ENCODE measurements at regions not wholly inside any gene's neighbourhood (a gene's known extent, or its start where the extent isn't known, plus 50 kb on each side); places are given as distances from the start of the nearest gene placed in this dataset.

DNA sequence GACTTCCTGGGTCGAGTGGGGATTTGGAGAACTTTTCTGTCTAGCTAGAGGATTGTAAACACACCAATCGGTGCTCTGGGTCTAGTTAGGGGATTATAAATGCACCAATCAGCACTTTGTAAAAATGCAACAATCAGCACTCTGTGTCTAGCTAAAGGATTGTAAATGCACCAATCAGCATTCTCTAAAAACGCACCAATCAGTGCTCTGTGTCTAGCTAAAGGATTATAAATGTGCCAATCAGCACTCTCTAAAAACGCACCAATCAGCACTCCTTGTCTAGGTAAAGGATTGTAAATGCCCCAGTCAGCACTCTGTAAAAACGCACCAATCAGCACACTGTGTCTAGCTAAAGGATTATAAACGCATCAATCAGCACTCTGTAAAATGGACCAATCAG lies 209.0 kb upstream of the SLC35B3 start:
- DNase-seq (ENCODE audit: low read depth, low spot score) (no peak), ATAC-seq (no peak)
- H3K36me3 ChIP-seq (ENCODE audit: control insufficient read depth, insufficient read depth, low read length) = no peaks in the 10 kb centered on the region
- TF ChIP-seq, protein P1, sequence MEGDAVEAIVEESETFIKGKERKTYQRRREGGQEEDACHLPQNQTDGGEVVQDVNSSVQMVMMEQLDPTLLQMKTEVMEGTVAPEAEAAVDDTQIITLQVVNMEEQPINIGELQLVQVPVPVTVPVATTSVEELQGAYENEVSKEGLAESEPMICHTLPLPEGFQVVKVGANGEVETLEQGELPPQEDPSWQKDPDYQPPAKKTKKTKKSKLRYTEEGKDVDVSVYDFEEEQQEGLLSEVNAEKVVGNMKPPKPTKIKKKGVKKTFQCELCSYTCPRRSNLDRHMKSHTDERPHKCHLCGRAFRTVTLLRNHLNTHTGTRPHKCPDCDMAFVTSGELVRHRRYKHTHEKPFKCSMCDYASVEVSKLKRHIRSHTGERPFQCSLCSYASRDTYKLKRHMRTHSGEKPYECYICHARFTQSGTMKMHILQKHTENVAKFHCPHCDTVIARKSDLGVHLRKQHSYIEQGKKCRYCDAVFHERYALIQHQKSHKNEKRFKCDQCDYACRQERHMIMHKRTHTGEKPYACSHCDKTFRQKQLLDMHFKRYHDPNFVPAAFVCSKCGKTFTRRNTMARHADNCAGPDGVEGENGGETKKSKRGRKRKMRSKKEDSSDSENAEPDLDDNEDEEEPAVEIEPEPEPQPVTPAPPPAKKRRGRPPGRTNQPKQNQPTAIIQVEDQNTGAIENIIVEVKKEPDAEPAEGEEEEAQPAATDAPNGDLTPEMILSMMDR (IDR thresholded peaks at IDR 0.05) = no peak
- TF ChIP-seq TCF7L2 (IDR thresholded peaks at IDR 0.05; ENCODE audit: low read depth, low read length) = no peak
- TF ChIP-seq SIN3A (IDR thresholded peaks at IDR 0.05; ENCODE audit: borderline replicate concordance, insufficient read depth, low read depth, low read length) = no peak
- TF ChIP-seq, protein P2, sequence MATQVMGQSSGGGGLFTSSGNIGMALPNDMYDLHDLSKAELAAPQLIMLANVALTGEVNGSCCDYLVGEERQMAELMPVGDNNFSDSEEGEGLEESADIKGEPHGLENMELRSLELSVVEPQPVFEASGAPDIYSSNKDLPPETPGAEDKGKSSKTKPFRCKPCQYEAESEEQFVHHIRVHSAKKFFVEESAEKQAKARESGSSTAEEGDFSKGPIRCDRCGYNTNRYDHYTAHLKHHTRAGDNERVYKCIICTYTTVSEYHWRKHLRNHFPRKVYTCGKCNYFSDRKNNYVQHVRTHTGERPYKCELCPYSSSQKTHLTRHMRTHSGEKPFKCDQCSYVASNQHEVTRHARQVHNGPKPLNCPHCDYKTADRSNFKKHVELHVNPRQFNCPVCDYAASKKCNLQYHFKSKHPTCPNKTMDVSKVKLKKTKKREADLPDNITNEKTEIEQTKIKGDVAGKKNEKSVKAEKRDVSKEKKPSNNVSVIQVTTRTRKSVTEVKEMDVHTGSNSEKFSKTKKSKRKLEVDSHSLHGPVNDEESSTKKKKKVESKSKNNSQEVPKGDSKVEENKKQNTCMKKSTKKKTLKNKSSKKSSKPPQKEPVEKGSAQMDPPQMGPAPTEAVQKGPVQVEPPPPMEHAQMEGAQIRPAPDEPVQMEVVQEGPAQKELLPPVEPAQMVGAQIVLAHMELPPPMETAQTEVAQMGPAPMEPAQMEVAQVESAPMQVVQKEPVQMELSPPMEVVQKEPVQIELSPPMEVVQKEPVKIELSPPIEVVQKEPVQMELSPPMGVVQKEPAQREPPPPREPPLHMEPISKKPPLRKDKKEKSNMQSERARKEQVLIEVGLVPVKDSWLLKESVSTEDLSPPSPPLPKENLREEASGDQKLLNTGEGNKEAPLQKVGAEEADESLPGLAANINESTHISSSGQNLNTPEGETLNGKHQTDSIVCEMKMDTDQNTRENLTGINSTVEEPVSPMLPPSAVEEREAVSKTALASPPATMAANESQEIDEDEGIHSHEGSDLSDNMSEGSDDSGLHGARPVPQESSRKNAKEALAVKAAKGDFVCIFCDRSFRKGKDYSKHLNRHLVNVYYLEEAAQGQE (IDR thresholded peaks at IDR 0.05; ENCODE audit: insufficient read depth in 1 of 2, low read depth in 2 of 2, low read length in 1 of 2) = no peak
- TF ChIP-seq POLR2AphosphoS5 (IDR thresholded peaks at IDR 0.05; ENCODE audit: low read depth, low read length) = no peak
- intact Hi-C loops (cut with micrococcal nuclease; ENCODE audit: unreplicated experiment) = no loop called here
- no peaks in the 10 kb centered on the region for H3K4me1 ChIP-seq (ENCODE audit: control insufficient read depth, insufficient read depth, low read length)
- H3K4me3 ChIP-seq (ENCODE audit: low read depth in 2 of 2, low read length in 2 of 2) = no peak overlapping the region
- in situ Hi-C loops (cut with HindIII; ENCODE audit: low pct_unique_long_range_greater_than_20kb, low sequenced_read_pairs) = no loop called here
- CTCF ChIA-PET = no interaction called here
- no peaks in the 10 kb centered on the region for H3K9me3 ChIP-seq (ENCODE audit: control insufficient read depth, insufficient read depth, low read depth, low read length)
- BruUV-seq (replicated peaks) = no TSS peak
- no peaks in the 10 kb centered on the region for H3K27me3 ChIP-seq (ENCODE audit: control insufficient read depth, insufficient read depth, low read length)
- POLR2A ChIA-PET = no interaction called here
- H3K27ac ChIP-seq (ENCODE audit: low read length) = no peak overlapping the region

DNA sequence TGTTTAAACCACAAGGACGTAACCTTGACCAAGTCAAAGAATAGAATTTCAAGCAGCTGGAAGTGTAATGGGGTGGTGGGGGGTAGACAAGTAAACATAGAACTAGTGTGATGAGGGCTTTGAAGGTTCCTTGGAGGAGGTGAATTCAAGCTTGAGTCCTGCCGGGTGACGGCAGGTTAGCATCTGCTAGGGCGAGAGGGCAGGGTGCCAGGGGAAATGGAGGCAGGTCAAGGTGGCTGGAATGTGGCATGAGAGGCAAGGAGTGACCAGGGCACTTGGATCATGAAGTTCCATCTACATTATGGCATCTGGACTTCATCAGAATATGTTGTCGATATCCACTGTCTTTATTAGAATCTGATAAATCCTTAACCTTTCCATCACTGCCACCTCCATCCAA lies 207.5 kb upstream of the SLC35B3 start:
- no peaks in the 10 kb centered on the region for H3K4me1 ChIP-seq (ENCODE audit: control insufficient read depth, insufficient read depth, low read length)
- no peak for ATAC-seq
- no peak for DNase-seq (ENCODE audit: low read depth, low spot score)
- TF ChIP-seq, protein P1 (IDR thresholded peaks at IDR 0.05) = no peak
- TF ChIP-seq TCF7L2 (IDR thresholded peaks at IDR 0.05; ENCODE audit: low read depth, low read length) (no peak), SIN3A (IDR thresholded peaks at IDR 0.05; ENCODE audit: borderline replicate concordance, insufficient read depth, low read depth, low read length) (no peak), POLR2AphosphoS5 (IDR thresholded peaks at IDR 0.05; ENCODE audit: low read depth, low read length) (no peak)
- TF ChIP-seq, protein P2 (IDR thresholded peaks at IDR 0.05; ENCODE audit: insufficient read depth in 1 of 2, low read depth in 2 of 2, low read length in 1 of 2) = no peak
- no peak overlapping the region for H3K4me3 ChIP-seq (ENCODE audit: low read depth in 2 of 2, low read length in 2 of 2)
- no peaks in the 10 kb centered on the region for H3K27me3 ChIP-seq (ENCODE audit: control insufficient read depth, insufficient read depth, low read length)
- no peak overlapping the region for H3K27ac ChIP-seq (ENCODE audit: low read length)
- in situ Hi-C loops (cut with HindIII; ENCODE audit: low pct_unique_long_range_greater_than_20kb, low sequenced_read_pairs) = no loop called here
- H3K36me3 ChIP-seq (ENCODE audit: control insufficient read depth, insufficient read depth, low read length) = no peaks in the 10 kb centered on the region
- no peaks in the 10 kb centered on the region for H3K9me3 ChIP-seq (ENCODE audit: control insufficient read depth, insufficient read depth, low read depth, low read length)
- no TSS peak for BruUV-seq (replicated peaks)
- ChIA-PET POLR2A (no interaction called here), CTCF (no interaction called here)
- intact Hi-C loops (cut with micrococcal nuclease; ENCODE audit: unreplicated experiment) = no loop called here

Data from Panc1 (cell line).